Upper lobe of left lung (tissue), 6 donors: ENCODE measurements at regions not wholly inside any gene's neighbourhood (a gene's known extent, or its start where the extent isn't known, plus 50 kb on each side); places are given as distances from the start of the nearest gene placed in this dataset.

Experiments used
- ATAC-seq, 2 donors: fragments of 200-7000 bp; cut with Tn5 transposase; one replicate each; pipeline ENCODE4 v1.9.1; 2022; ENCODE audit warnings: mild to moderate bottlenecking in 2 of 2, moderate library complexity in 2 of 2; ENCODE audit not compliant: low FRiP score in 2 of 2
- DNase-seq, 2 donors: peaks; one replicate each; pipeline ENCODE4 v3.0.0-alpha.2; 2019 to 2020
- H3K27ac ChIP-seq, 4 donors: fragments of 200-600 bp; sonication (generic); one replicate each; pipeline ENCODE4 v1.5.1; 2016 to 2019
- H3K27me3 ChIP-seq, 4 donors: fragments of 200-600 bp; sonication (generic); one replicate each; pipeline ENCODE4 v1.5.1; 2017 to 2019
- H3K36me3 ChIP-seq, 4 donors: fragments of 200-600 bp; sonication (generic); one replicate each; pipeline ENCODE4 v1.5.1; 2016 to 2019
- H3K4me1 ChIP-seq, 4 donors: fragments of 200-600 bp; sonication (generic); one replicate each; pipeline ENCODE4 v1.5.1; 2018 to 2019
- H3K4me3 ChIP-seq, 4 donors: fragments of 200-600 bp; sonication (generic); one replicate each; pipeline ENCODE4 v1.5.1; 2017 to 2019; ENCODE audit warnings: mild to moderate bottlenecking in 2 of 4, moderate library complexity in 1 of 4
- H3K9me3 ChIP-seq, 4 donors: fragments of 200-600 bp; sonication (generic); one replicate each; pipeline ENCODE4 v1.5.1; 2018 to 2019
- CTCF ChIP-seq, 6 experiments: fragments of 450-650 bp in 4 of 6; fragments of 200-600 bp in 2 of 6; sonication (generic) in 2 of 6; IDR thresholded peaks; one replicate each; pipeline ENCODE4 v1.5.1; 2016 to 2019; ENCODE audit warnings: antibody characterized with exemption in 6 of 6
- EP300 ChIP-seq, 4 donors: sonication (generic); formaldehyde crosslinking; IDR thresholded peaks; one replicate each; pipeline ENCODE4 v1.5.1; 2017; ENCODE audit warnings: antibody characterized with exemption in 4 of 4, control low read depth in 2 of 4
- POLR2A ChIP-seq, 4 donors: fragments of 450-650 bp; IDR thresholded peaks; one replicate each; pipeline ENCODE4 v1.5.1; 2016 to 2017; ENCODE audit warnings: antibody characterized with exemption in 4 of 4, mild to moderate bottlenecking in 2 of 4
- POLR2AphosphoS5 ChIP-seq, 2 donors: sonication (generic); formaldehyde crosslinking; IDR thresholded peaks; one replicate each; pipeline ENCODE4 v1.5.1; 2017; ENCODE audit warnings: antibody characterized with exemption in 2 of 2
- WGBS, 2 donors: methylation state at CpG; one replicate each; pipeline ENCODE4 v1.1.5; 2017 to 2018; 5-methylcytosine and 5-hydroxymethylcytosine counted together
- donor health status: DM: no; HTN: no; CAD: no; lungs with moderate emphysema.
- donor health status: DM: no; HTN: yes; CAD: no; lungs with severe emphysema.

- H3K4me1 ChIP-seq, result no peaks in the 10 kb centered on the region
- ATAC-seq (no peak), DNase-seq (no peak)
- 60 to 64% methylated on average over 8 of the region's 8 CpGs for WGBS, 2 donors
- H3K4me3 ChIP-seq, result no peak overlapping the region
- TF ChIP-seq POLR2AphosphoS5 (IDR thresholded peaks at IDR 0.05) (no peak), EP300 (IDR thresholded peaks at IDR 0.05) (no peak), CTCF (IDR thresholded peaks at IDR 0.05) (no peak), POLR2A (IDR thresholded peaks at IDR 0.05) (no peak)
- H3K36me3 ChIP-seq, result no peaks in the 10 kb centered on the region
- no peaks in the 10 kb centered on the region for H3K27me3 ChIP-seq
- no peak overlapping the region for H3K27ac ChIP-seq
- H3K9me3 ChIP-seq, result peaks cover 0 to 8% (median 6%) of the 10 kb centered on the region in 4 donors
Measured at GRCh38 chr2:100645695-100646429, 83.1 kb downstream of the PDCL3 start.

GRCh38 chr2:100647709-100648108, 84.9 kb downstream of the PDCL3 start:
- Histone ChIP-seq H3K4me1 (no peaks in the 10 kb centered on the region), H3K4me3 (no peak overlapping the region), H3K27me3 (no peaks in the 10 kb centered on the region), H3K27ac (no peak overlapping the region), H3K9me3 (peaks cover 0 to 8% (median 6%) of the 10 kb centered on the region in 4 donors), H3K36me3 (no peaks in the 10 kb centered on the region)
- ATAC-seq (no peak), DNase-seq (no peak)
- TF ChIP-seq POLR2AphosphoS5 (IDR thresholded peaks at IDR 0.05), result no peak
- no peak for TF ChIP-seq CTCF (IDR thresholded peaks at IDR 0.05)
- no peak for TF ChIP-seq POLR2A (IDR thresholded peaks at IDR 0.05)
- no peak for TF ChIP-seq EP300 (IDR thresholded peaks at IDR 0.05)
- 84 to 86% methylated on average over 1 of the region's 1 CpG for WGBS, 2 donors

- TF ChIP-seq EP300 (IDR thresholded peaks at IDR 0.05) (no peak), POLR2AphosphoS5 (IDR thresholded peaks at IDR 0.05) (no peak), CTCF (IDR thresholded peaks at IDR 0.05) (no peak)
- peaks cover 0 to 8% (median 6%) of the 10 kb centered on the region in 4 donors for H3K9me3 ChIP-seq
- H3K4me1 ChIP-seq, result no peaks in the 10 kb centered on the region
- H3K27ac ChIP-seq, result no peak overlapping the region
- 77 to 86% methylated on average over 3 of the region's 3 CpGs for WGBS, 2 donors
- ATAC-seq (no peak), DNase-seq (no peak)
- H3K4me3 ChIP-seq, result no peak overlapping the region
- no peaks in the 10 kb centered on the region for H3K27me3 ChIP-seq
- no peaks in the 10 kb centered on the region for H3K36me3 ChIP-seq
Measured at GRCh38 chr2:100650151-100650550, 87.4 kb downstream of the PDCL3 start.

GRCh38 chr2:100653449-100654035, 90.7 kb downstream of the PDCL3 start:
- H3K9me3 ChIP-seq, result peaks cover 0 to 2% (median under 1%) of the 10 kb centered on the region in 4 donors
- H3K4me3 ChIP-seq, result no peak overlapping the region
- WGBS, 2 donors, result 80 to 87% methylated on average over 7 of the region's 7 CpGs
- H3K27ac ChIP-seq, result no peak overlapping the region
- H3K4me1 ChIP-seq, result no peaks in the 10 kb centered on the region
- H3K36me3 ChIP-seq, result no peaks in the 10 kb centered on the region
- no peak for DNase-seq
- no peak for ATAC-seq
- no peaks in the 10 kb centered on the region for H3K27me3 ChIP-seq
- TF ChIP-seq EP300 (IDR thresholded peaks at IDR 0.05) (no peak), CTCF (IDR thresholded peaks at IDR 0.05) (no peak), POLR2AphosphoS5 (IDR thresholded peaks at IDR 0.05) (no peak), POLR2A (IDR thresholded peaks at IDR 0.05) (no peak)

- no peak for TF ChIP-seq POLR2A (IDR thresholded peaks at IDR 0.05)
- TF ChIP-seq EP300 (IDR thresholded peaks at IDR 0.05), result no peak
- TF ChIP-seq POLR2AphosphoS5 (IDR thresholded peaks at IDR 0.05), result no peak
- no peak for TF ChIP-seq CTCF (IDR thresholded peaks at IDR 0.05)
- Histone ChIP-seq H3K27me3 (no peaks in the 10 kb centered on the region), H3K36me3 (no peaks in the 10 kb centered on the region), H3K9me3 (no peaks in the 10 kb centered on the region), H3K27ac (no peak overlapping the region), H3K4me1 (no peaks in the 10 kb centered on the region), H3K4me3 (no peak overlapping the region)
- DNase-seq (no peak), ATAC-seq (no peak)
- WGBS, 2 donors, result 89 to 91% methylated on average over 7 of the region's 7 CpGs
Measured at GRCh38 chr2:100654611-100655010, 91.8 kb downstream of the PDCL3 start.
